ENCODE measurements at regions not wholly inside any gene's neighbourhood (a gene's known extent, or its start where the extent isn't known, plus 50 kb on each side); places are given as distances from the start of the nearest gene placed in this dataset.

DNA sequence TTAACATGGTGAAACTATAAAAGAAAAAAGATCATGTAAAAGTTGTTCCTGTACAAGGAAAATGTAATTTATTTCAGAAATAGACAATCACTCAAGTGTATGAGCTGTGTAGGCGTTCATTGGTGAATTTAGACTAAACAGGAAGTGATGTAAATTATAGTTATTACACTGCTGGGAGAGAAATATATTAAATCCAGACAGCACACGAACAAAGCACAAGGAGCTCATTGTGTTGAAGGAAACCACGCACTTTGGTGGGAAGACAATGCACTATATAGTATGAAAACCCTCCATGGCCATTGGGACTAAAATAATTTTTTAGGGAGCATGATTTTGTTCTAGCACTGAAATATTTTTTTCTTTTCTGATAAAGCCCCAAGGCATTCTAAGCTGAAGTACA lies 450.5 kb downstream of the KLF12 start:
- TF ChIP-seq, protein P1, sequence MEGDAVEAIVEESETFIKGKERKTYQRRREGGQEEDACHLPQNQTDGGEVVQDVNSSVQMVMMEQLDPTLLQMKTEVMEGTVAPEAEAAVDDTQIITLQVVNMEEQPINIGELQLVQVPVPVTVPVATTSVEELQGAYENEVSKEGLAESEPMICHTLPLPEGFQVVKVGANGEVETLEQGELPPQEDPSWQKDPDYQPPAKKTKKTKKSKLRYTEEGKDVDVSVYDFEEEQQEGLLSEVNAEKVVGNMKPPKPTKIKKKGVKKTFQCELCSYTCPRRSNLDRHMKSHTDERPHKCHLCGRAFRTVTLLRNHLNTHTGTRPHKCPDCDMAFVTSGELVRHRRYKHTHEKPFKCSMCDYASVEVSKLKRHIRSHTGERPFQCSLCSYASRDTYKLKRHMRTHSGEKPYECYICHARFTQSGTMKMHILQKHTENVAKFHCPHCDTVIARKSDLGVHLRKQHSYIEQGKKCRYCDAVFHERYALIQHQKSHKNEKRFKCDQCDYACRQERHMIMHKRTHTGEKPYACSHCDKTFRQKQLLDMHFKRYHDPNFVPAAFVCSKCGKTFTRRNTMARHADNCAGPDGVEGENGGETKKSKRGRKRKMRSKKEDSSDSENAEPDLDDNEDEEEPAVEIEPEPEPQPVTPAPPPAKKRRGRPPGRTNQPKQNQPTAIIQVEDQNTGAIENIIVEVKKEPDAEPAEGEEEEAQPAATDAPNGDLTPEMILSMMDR (IDR thresholded peaks at IDR 0.05; ENCODE audit: low read length), result no peak
- TF ChIP-seq EZH2 (IDR thresholded peaks at IDR 0.05; ENCODE audit: borderline replicate concordance, low read length), result no peak
